Ishikawa (cell line): ENCODE measurements at regions not wholly inside any gene's neighbourhood (a gene's known extent, or its start where the extent isn't known, plus 50 kb on each side); places are given as distances from the start of the nearest gene placed in this dataset.

Experiments used
- CEBPB ChIP-seq: IDR thresholded peaks from 2 replicates; pipeline ENCODE4 v1.6.1; 2012
- CREB1 ChIP-seq: IDR thresholded peaks from 2 replicates; pipeline ENCODE4 v1.6.1; 2012; ENCODE audit warnings: low read depth
- EP300 ChIP-seq: IDR thresholded peaks from 2 replicates; pipeline ENCODE4 v1.6.1; 2012; ENCODE audit warnings: borderline replicate concordance
- RAD21 ChIP-seq: IDR thresholded peaks from 2 replicates; pipeline ENCODE4 v1.6.1; 2012; ENCODE audit warnings: low read depth
- TAF1 ChIP-seq: IDR thresholded peaks from 2 replicates; pipeline ENCODE4 v1.6.1; 2012; ENCODE audit warnings: low read depth, mild to moderate bottlenecking
- TCF12 ChIP-seq: IDR thresholded peaks from 2 replicates; pipeline ENCODE4 v1.6.1; 2012; ENCODE audit warnings: low read depth
- TF ChIP-seq, protein P1 (sequence below): IDR thresholded peaks from 2 replicates; pipeline ENCODE4 v1.6.1; 2012; ENCODE audit warnings: low read depth, mild to moderate bottlenecking

DNA sequence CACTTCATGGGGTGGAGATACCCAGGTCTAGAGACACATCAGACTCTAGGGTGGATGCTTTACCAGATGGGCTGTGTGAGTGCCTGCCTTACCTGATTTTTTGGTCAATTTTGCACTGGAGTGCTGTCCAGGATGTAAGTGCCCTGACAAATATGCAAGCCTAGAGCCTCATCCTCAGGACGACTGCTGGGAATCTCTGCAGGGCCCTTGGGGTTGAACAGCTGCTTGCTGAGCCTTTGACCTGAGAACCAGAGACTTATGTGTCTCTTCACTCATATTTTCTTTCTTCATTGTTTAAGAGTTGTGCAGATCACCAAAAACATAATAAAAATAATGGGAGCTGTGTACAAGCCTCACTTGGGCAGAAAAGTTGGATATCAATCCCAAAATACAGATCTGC is 551.5 kb upstream of the ATP2B1 start:
- TF ChIP-seq TAF1 (no peak), EP300 (no peak), TCF12 (no peak), CEBPB (no peak), RAD21 (no peak), CREB1 (no peak)
- TF ChIP-seq, protein P1, sequence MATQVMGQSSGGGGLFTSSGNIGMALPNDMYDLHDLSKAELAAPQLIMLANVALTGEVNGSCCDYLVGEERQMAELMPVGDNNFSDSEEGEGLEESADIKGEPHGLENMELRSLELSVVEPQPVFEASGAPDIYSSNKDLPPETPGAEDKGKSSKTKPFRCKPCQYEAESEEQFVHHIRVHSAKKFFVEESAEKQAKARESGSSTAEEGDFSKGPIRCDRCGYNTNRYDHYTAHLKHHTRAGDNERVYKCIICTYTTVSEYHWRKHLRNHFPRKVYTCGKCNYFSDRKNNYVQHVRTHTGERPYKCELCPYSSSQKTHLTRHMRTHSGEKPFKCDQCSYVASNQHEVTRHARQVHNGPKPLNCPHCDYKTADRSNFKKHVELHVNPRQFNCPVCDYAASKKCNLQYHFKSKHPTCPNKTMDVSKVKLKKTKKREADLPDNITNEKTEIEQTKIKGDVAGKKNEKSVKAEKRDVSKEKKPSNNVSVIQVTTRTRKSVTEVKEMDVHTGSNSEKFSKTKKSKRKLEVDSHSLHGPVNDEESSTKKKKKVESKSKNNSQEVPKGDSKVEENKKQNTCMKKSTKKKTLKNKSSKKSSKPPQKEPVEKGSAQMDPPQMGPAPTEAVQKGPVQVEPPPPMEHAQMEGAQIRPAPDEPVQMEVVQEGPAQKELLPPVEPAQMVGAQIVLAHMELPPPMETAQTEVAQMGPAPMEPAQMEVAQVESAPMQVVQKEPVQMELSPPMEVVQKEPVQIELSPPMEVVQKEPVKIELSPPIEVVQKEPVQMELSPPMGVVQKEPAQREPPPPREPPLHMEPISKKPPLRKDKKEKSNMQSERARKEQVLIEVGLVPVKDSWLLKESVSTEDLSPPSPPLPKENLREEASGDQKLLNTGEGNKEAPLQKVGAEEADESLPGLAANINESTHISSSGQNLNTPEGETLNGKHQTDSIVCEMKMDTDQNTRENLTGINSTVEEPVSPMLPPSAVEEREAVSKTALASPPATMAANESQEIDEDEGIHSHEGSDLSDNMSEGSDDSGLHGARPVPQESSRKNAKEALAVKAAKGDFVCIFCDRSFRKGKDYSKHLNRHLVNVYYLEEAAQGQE = no peak
